GM12892 (cell line): ENCODE measurements at regions not wholly inside any gene's neighbourhood (a gene's known extent, or its start where the extent isn't known, plus 50 kb on each side); places are given as distances from the start of the nearest gene placed in this dataset.

Experiments
- DNase-seq: peaks from one replicate; pipeline ENCODE4 v3.0.0; 2011; ENCODE audit not compliant: insufficient read length
- FAIRE-seq: peaks from 2 replicates; lab custom pipeline; 2011; peaks lifted over from hg19 to GRCh38; lab: Jason Lieb, UNC
- POLR2A ChIP-seq: IDR thresholded peaks from 2 replicates; pipeline ENCODE4 v1.6.1; 2011; ENCODE audit warnings: low read depth, low read length, control low read depth
- POLR2AphosphoS5 ChIP-seq: IDR thresholded peaks from 2 replicates; pipeline ENCODE4 v1.6.1; 2011; ENCODE audit warnings: low read depth, low read length, control low read depth
- TAF1 ChIP-seq: IDR thresholded peaks from 2 replicates; pipeline ENCODE4 v1.6.1; 2011; ENCODE audit warnings: low read depth, mild to moderate bottlenecking, control low read depth, low read length, borderline replicate concordance

DNA sequence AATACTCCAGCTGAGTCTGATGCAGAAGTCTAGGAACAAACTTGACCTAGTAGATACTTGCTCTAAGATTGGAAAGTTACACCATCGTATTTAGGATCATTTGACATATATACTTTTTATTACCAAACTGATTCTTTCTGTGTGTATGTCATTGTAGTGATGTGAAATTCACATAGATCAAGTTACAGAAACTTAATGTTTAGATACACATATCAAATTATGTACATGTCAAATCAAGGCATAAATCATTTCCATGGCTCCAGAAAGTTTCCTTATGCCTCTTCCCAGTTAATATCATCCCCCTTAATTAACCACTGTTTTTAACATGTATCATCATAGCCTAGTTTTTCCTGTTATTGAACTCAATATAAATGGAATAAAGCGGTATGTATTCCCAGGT is 292.0 kb upstream of the CDH11 start:
- DNase-seq (no peak), FAIRE-seq (no peak)
- TF ChIP-seq POLR2A, result no peak
- TF ChIP-seq TAF1, result no peak
- TF ChIP-seq POLR2AphosphoS5, result no peak

- TF ChIP-seq POLR2AphosphoS5 (no peak), TAF1 (no peak), POLR2A (no peak)
- no peak for FAIRE-seq
- no peak for DNase-seq
Observed at GRCh38 chr16:65410801-65411200, 288.9 kb upstream of the CDH11 start.

- FAIRE-seq (no peak), DNase-seq (no peak)
- TF ChIP-seq POLR2AphosphoS5, result no peak
- no peak for TF ChIP-seq TAF1
- TF ChIP-seq POLR2A, result no peak
Observed at GRCh38 chr16:65409510-65409909, 287.6 kb upstream of the CDH11 start.

- TF ChIP-seq POLR2AphosphoS5, result no peak
- no peak for TF ChIP-seq TAF1
- no peak for TF ChIP-seq POLR2A
- DNase-seq, result no peak
- no peak for FAIRE-seq
Observed at GRCh38 chr16:65406933-65407332, 285.1 kb upstream of the CDH11 start.

DNA sequence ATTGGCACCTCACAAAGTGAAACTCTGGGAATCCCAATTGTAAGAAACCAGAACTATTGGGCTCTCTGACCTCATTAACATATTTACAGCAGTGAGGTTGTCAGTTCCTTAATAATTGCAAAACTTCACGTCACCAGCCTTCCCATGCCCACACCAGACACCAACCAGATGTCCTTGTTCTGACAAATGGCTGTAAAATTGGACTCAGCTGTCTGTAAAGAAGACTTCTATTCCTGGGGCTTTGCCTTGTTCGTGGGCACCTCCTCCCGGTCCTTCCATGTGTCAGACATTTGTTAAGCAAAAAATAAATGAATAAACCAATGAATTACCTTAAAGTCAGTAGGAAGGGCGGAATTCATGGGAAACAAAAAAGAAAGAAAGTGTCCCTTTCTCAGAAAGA is 284.3 kb upstream of the CDH11 start:
- TF ChIP-seq POLR2A (no peak), POLR2AphosphoS5 (no peak), TAF1 (no peak)
- FAIRE-seq (no peak), DNase-seq (no peak)

DNA sequence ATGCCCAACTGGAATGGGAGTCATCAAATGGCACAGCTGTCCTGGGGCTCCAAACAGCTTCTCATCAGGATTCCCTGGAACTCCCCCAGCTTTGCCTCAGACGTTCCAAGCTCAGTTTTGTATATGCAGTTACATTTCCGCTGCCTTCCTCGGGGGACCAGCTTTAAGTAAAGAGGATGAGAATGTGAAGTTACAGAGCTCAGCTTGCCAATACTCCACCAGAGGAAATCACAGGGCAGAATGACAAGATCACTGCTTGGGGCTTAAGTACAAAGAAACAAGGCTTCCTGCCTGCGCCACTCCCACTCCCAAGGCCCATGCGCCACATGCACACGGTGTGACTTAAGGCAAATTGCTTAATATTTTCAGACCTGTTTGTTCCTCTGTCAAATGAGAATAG is 272.4 kb upstream of the CDH11 start:
- DNase-seq, result no peak
- TF ChIP-seq POLR2AphosphoS5, result no peak
- TF ChIP-seq POLR2A, result no peak
- no peak for TF ChIP-seq TAF1
- FAIRE-seq, result no peak

- FAIRE-seq, result no peak
- no peak for DNase-seq
- TF ChIP-seq POLR2A (no peak), TAF1 (no peak), POLR2AphosphoS5 (no peak)
Observed at GRCh38 chr16:65392806-65393565, 271.1 kb upstream of the CDH11 start.

- TF ChIP-seq POLR2AphosphoS5 (no peak), POLR2A (no peak), TAF1 (no peak)
- FAIRE-seq, result no peak
Observed at GRCh38 chr16:65388592-65388991, 266.7 kb upstream of the CDH11 start.

DNA sequence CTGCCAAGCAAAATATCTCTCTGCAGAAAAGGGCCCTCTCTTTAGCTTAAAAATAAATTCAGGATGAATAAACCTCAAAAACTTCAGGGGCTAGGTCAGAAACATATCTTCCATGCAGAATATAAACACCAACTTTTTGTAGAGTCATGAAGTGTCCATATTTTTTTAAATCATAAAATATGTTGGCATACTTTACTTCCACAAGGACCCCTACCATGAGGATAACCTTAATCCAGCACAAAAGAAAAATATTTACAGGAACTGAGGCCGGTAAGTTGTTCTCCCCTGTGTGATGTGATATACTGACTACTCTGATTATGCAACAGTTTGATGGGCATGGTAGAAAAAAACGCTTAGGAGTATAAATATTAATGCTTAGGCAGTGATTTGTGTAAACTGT is 264.8 kb upstream of the CDH11 start:
- no peak for FAIRE-seq
- DNase-seq, result no peak
- TF ChIP-seq POLR2A, result no peak
- TF ChIP-seq TAF1, result no peak
- no peak for TF ChIP-seq POLR2AphosphoS5

More at GRCh38 chr16:65388592-65388991, 266.7 kb upstream of the CDH11 start:
- DNase-seq, result no peak

DNA sequence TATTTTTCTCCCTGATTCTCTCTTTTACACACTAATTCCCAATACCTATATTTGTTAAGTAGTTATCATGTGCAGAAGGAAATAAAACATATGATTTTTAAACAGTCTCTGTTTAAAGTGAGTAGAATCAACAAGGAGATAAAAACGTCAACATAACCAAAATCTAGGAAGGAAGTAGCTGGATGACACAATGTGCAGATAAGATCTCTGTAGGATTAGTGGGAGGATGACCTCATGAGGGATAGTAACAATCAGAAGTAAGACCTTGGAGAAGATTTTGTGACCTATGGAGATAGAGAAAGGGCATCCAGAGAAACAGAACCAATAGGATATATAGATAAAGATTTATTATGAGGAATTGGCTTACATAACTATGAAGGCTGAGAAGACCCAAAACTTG is 262.6 kb upstream of the CDH11 start:
- no peak for FAIRE-seq
- no peak for DNase-seq
- TF ChIP-seq TAF1, result no peak
- no peak for TF ChIP-seq POLR2A
- no peak for TF ChIP-seq POLR2AphosphoS5

GRCh38 chr16:65377195-65377594 is 255.3 kb upstream of the CDH11 start:
- no peak for TF ChIP-seq POLR2AphosphoS5
- no peak for TF ChIP-seq TAF1
- no peak for TF ChIP-seq POLR2A
- no peak for DNase-seq
- no peak for FAIRE-seq

GRCh38 chr16:65376601-65377000 is 254.7 kb upstream of the CDH11 start:
- TF ChIP-seq TAF1, result no peak
- TF ChIP-seq POLR2AphosphoS5, result no peak
- TF ChIP-seq POLR2A, result no peak
- FAIRE-seq (no peak), DNase-seq (no peak)

DNA sequence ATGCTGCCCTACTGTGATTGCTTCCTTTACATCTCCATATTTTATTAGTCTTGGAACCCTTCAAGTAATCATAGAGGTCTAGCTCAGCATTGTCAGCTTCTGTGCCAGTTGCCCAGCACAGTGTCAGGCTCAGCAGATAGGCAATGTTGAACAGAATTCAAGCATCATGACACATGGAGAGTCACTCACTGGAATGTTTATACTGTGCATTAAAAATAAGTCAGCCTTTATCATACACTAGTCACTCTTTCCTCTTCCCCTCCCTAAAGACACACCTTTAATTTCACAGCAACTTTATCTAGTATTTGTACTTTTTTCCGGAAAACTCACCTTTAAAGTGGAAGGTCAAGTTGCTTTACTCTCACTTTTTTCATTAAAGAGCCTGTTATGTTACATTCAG is 253.8 kb upstream of the CDH11 start:
- FAIRE-seq (no peak), DNase-seq (no peak)
- TF ChIP-seq POLR2A (no peak), TAF1 (no peak), POLR2AphosphoS5 (no peak)

- FAIRE-seq (no peak), DNase-seq (no peak)
- TF ChIP-seq POLR2A (no peak), POLR2AphosphoS5 (no peak), TAF1 (no peak)
Observed at GRCh38 chr16:65373097-65373496, 251.2 kb upstream of the CDH11 start.
